MM.1S (cell line): ENCODE measurements at regions not wholly inside any gene's neighbourhood (a gene's known extent, or its start where the extent isn't known, plus 50 kb on each side); places are given as distances from the start of the nearest gene placed in this dataset.

Experiments
- CTCF ChIP-seq: fragments of 300-600 bp; sonication (generic); IDR thresholded peaks from 2 replicates; pipeline ENCODE4 v1.5.1; 2016; ENCODE audit warnings: antibody characterized with exemption, low read length, mixed read lengths
- EZH2phosphoT487 ChIP-seq: fragments of 300-600 bp; sonication (generic); IDR thresholded peaks from 2 replicates; pipeline ENCODE4 v1.6.1; 2018; ENCODE audit warnings: antibody characterized with exemption, low read length

- TF ChIP-seq CTCF: no peak
- no peak for TF ChIP-seq EZH2phosphoT487
Measured at GRCh38 chrX:13411496-13412207, 91.8 kb upstream of the ATXN3L start.
